Activated T-cell treated with anti-CD3 and anti-CD28 coated beads, Interleukin-2, amount 50 U/mL, for 1 hour (primary cell): ENCODE measurements at regions not wholly inside any gene's neighbourhood (a gene's known extent, or its start where the extent isn't known, plus 50 kb on each side); places are given as distances from the start of the nearest gene placed in this dataset.

Experiments used
- DNase-seq: peaks from one replicate; pipeline ENCODE4 v3.0.0-alpha.2; 2020

- no peak for DNase-seq
These were observed 82.2 kb downstream of the EPDR1 start for GRCh38 chr7:38002689-38003088.

- DNase-seq = no peak
These were observed 86.1 kb downstream of the EPDR1 start for GRCh38 chr7:38006559-38006958.

- DNase-seq = no peak
These were observed 86.7 kb downstream of the EPDR1 start for GRCh38 chr7:38007096-38007495.

DNA sequence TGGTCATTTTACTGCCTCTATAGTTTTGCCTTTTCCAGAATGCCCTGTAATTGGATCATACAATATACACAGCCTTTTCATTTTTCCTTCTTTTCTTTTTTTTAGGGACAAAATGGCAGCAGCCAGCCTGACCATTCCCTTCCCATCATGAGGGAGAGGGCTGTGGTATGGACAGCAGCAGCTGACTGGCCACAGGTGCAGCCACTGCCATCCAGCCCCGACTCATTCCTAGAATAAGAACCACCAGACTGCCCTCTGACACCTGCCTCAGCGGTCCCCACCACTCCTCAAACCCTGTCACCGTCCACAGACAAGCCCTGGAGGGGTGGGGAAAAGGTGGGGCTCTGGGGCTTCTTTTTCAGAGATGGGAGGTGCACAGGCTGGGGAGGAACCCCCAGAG is 92.8 kb downstream of the EPDR1 start:
- no peak for DNase-seq

DNA sequence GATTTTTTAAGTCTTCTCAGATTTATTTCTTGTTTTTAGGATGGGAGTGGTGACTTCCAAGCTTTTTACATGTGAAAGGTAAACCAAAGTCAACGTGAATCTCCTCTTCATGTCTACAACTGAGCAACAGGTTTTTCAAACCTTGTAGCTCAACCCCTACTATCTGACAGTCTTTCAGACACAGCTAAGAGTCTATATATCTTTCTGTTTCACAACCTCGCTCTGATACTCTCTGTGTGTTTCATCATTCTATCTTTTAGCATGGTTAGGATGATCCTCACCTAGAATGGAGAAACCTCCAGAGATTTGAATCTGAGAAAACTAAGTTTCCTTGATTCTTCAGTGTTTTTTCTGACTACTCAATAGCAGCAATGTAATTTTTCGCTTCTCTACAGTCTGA is 96.1 kb downstream of the EPDR1 start:
- no peak for DNase-seq

GRCh38 chr7:38017320-38017719 is 96.9 kb downstream of the EPDR1 start:
- DNase-seq = no peak

- DNase-seq = no peak
These were observed 99.8 kb downstream of the EPDR1 start for GRCh38 chr7:38020121-38020785.

- DNase-seq = no peak
These were observed 101.5 kb downstream of the EPDR1 start for GRCh38 chr7:38021892-38022291.

- DNase-seq = no peak
These were observed 105.4 kb downstream of the EPDR1 start for GRCh38 chr7:38025815-38026214.

DNA sequence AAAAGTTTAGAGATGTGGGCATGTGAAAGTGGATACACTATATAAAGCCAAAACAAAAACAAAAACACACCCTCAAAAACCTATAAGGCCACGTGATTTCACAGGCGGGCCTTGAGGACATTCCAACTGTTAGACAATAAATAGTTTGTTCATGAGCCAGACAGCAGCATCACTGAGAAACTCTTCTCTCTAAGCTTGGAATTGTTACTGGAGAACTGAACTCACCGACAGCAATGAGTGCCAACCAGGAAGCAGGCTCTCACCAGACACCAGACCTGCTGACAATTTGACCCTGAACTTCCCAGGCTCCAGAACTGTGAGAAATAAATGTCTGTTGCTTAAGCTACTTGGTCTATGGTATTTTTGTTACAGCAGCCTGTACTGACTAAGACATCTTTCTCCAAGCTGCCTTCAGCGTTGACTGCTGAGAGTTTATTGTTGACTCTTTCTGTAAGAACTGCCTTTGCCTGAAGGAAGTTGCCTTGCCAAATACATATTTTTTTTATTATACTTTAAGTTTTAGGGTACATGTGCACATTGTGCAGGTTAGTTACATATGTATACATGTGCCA is 107.5 kb downstream of the EPDR1 start:
- no peak for DNase-seq

- no peak for DNase-seq
These were observed 113.8 kb downstream of the EPDR1 start for GRCh38 chr7:38034062-38034908.

DNA sequence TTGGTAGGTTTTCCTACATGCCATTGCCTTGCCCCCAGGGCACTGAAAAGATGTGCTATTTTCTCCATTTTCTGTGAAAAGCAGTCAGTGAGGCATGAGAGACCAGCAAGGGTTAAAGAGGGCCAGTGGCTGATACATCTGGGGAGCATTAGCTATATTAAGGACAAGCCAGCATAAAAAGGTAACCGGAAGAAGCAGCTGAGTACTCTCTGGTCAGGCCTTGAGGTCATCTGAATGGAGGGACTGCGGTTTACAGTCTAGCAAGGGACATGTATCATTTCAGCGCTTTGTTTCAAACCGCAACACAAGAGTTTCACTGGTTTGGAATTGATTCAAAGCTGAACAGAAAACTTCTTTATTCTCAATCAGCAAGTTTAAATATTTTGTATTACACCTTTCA is 120.4 kb downstream of the EPDR1 start:
- DNase-seq = no peak

- DNase-seq = no peak
These were observed 128.4 kb upstream of the STARD3NL start for GRCh38 chr7:38049679-38050078.

- DNase-seq = no peak
These were observed 126.7 kb upstream of the STARD3NL start for GRCh38 chr7:38051311-38051710.

GRCh38 chr7:38051786-38052185 is 126.3 kb upstream of the STARD3NL start:
- DNase-seq = no peak

DNA sequence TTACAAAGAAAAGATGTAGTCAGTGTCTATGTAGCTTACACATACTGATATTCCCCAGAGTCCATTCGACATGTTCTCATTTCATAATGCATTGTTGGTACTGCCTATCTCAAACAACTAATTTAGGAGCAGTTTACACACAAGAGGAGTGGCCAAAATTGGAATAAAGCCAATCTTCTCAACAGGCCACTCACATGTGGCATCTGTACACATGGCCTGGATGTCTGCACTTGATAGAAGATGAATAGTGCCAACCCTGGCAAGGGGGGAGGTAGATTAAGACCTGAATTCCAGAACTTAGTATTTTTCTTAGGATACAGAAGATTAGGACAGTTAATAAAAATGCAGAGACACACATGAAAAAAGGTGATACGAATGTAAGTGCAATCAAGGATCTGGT is 125.3 kb upstream of the STARD3NL start:
- no peak for DNase-seq

GRCh38 chr7:38054199-38054598 is 123.8 kb upstream of the STARD3NL start:
- no peak for DNase-seq

DNA sequence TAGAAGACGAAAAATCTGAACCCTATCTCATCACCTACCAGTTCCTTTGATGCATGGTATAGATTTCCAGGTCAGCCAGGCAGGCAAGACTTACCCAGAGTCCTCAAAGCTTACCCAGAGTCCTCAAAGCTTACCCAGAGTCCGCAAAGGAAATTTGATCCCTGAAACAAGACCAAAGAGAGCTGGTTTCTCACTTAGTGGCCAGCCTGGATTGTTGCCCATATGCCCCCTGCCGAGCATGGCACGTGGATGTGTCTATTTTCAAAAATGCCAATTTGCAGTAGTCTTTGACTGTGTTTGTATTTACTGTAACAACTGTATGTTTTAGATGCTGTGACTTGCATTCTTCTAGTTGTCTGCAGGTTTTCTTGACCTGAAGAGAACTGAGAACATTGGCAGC is 120.2 kb upstream of the STARD3NL start:
- DNase-seq = no peak

DNA sequence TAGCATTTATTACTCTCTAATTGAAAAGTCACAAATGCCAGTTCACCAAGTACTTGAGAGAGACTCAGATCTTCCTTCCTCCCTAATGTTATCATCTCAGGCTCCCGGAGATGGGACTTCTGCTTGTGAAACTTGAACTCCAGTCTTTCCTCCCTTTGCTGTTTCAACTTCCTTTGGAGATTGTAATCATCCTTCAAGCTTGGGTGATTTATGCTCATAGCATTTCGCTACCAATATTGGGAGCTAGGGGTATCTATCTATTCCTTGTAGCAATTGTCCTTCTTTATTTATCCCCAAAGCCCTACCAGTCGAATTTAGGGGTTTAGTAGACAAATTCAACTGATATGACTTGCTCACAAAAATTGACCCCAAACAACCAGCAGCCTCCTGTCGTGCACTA is 117.9 kb upstream of the STARD3NL start:
- no peak for DNase-seq

GRCh38 chr7:38060637-38061036 is 117.4 kb upstream of the STARD3NL start:
- no peak for DNase-seq

DNA sequence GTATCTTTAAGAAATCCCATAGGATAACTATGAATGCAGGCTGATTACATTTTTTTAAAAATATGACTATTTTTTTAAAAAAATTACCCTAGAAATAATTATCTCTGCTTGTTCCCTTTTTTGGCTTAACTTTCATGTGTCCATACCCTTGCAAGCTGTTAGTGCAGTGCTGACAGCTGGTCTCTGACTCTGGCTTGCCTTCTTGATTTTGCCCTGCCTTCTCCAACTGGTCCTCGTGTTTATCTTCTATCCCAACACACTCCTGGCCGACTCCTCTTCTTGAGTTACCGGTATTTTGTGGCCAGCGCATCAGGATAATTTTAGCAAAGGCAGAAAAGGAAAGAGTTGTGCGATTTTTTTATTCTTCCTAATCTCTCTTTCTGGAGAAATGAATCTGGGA is 111.7 kb upstream of the STARD3NL start:
- DNase-seq = no peak

GRCh38 chr7:38068461-38068860 is 109.6 kb upstream of the STARD3NL start:
- no peak for DNase-seq

GRCh38 chr7:38069052-38069451 is 109.0 kb upstream of the STARD3NL start:
- no peak for DNase-seq

DNA sequence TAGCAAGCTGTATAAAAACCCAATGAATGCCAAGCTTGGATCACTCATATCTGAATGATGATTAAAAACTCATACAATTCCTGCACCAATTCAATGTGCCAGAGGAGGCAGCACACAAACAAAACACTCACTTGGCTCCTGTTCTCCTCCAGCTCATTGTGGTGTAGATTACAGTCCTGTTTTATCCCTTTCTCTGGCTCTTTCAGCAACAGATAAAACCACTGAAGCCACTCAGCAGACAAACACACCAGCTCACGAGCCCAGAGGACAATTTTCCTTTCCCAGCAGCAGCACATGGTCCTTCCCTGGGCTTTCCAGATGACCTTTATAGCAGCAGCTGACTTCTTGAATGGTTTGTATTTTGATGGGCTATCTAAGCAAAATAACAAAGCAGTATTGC is 107.3 kb upstream of the STARD3NL start:
- no peak for DNase-seq
